HepG2 (cell line): ENCODE measurements at regions not wholly inside any gene's neighbourhood (a gene's known extent, or its start where the extent isn't known, plus 50 kb on each side); places are given as distances from the start of the nearest gene placed in this dataset.

ENCODE experiments used
- DMAP1 ChIP-seq: IDR thresholded peaks from 2 replicates; pipeline ENCODE4 v1.6.1; 2016
- EP300 ChIP-seq, 3 experiments: sonication (generic) in 1 of 3; formaldehyde crosslinking in 1 of 3; IDR thresholded peaks; 2 replicates each; pipeline versions ENCODE4 v1.5.1 to v1.6.1; 2011 to 2020; ENCODE audit warnings: low read depth in 2 of 3, low read length in 2 of 3, borderline replicate concordance in 1 of 3, improper control_type of control experiment in 1 of 3, mild to moderate bottlenecking in 1 of 3, missing genetic modification reagents in 1 of 3, moderate library complexity in 1 of 3
- FOSL1 ChIP-seq: sonication (generic); formaldehyde crosslinking; IDR thresholded peaks from 2 replicates; pipeline ENCODE4 v1.9.0; 2021; ENCODE audit warnings: missing genetic modification reagents, borderline replicate concordance
- MAFF ChIP-seq: IDR thresholded peaks from 2 replicates; pipeline ENCODE4 v1.6.1; 2011; ENCODE audit warnings: low read depth, low read length, improper control_type of control experiment
- NPAS2 ChIP-seq: sonication (generic); formaldehyde crosslinking; IDR thresholded peaks from 2 replicates; pipeline ENCODE4 v1.8.0; 2022; ENCODE audit warnings: mild to moderate bottlenecking, missing genetic modification reagents, borderline replicate concordance
- SAP130 ChIP-seq: IDR thresholded peaks from 2 replicates; pipeline ENCODE4 v1.6.1; 2016; ENCODE audit warnings: low read depth
- SNAPC2 ChIP-seq: sonication (generic); formaldehyde crosslinking; IDR thresholded peaks from 2 replicates; pipeline ENCODE4 v1.8.1; 2022; ENCODE audit warnings: mild to moderate bottlenecking, missing genetic modification reagents
- ZNF124 ChIP-seq: sonication (generic); formaldehyde crosslinking; IDR thresholded peaks from 2 replicates; pipeline ENCODE4 v1.4.0; 2020; ENCODE audit warnings: missing genetic modification reagents
- ZNF446 ChIP-seq: sonication (generic); formaldehyde crosslinking; IDR thresholded peaks from 2 replicates; pipeline ENCODE4 v1.5.0; 2020; ENCODE audit warnings: mild to moderate bottlenecking, missing genetic modification reagents
- ZNF468 ChIP-seq: sonication (generic); formaldehyde crosslinking; IDR thresholded peaks from 2 replicates; pipeline ENCODE4 v1.8.0; 2022; ENCODE audit warnings: mild to moderate bottlenecking, moderate library complexity, missing genetic modification reagents
- ZNF597 ChIP-seq: sonication (generic); formaldehyde crosslinking; IDR thresholded peaks from 2 replicates; pipeline ENCODE4 v1.5.0; 2020; ENCODE audit warnings: missing genetic modification reagents
- TF ChIP-seq, protein P1 (sequence below): sonication (generic); formaldehyde crosslinking; IDR thresholded peaks from 2 replicates; pipeline ENCODE4 v1.5.0; 2020; ENCODE audit warnings: mild to moderate bottlenecking, missing genetic modification reagents, moderate library complexity

DNA sequence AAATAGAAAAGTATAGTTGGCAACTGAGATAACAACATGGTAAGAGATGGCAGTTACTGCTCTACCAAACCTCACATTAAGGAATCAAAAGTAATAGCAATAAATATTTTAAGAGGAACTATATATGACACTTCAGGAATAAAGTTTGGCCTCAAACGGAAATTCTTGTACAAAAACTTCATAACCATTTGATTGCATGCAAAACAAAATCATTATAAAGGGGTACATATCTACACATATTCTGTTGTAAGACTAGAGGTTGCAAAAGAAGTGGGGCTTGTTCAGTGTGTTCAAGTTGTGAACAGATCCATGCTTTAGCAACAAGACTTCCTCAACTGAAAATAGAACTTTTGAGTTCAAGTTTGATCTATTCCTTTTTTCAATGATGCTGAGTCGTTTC lies 133.5 kb upstream of the MIR17HG start:
- TF ChIP-seq ZNF597 (CRISPR knock-in tag) (no peak), DMAP1 (CRISPR knock-in tag) (no peak), SAP130 (CRISPR knock-in tag) (no peak), MAFF (no peak), ZNF124 (CRISPR knock-in tag) (no peak), SNAPC2 (CRISPR knock-in tag) (no peak), ZNF446 (CRISPR knock-in tag) (no peak), FOSL1 (CRISPR knock-in tag) (no peak), NPAS2 (CRISPR knock-in tag) (no peak), ZNF468 (CRISPR knock-in tag) (no peak), EP300 (IDR thresholded peaks at IDR 0.05; ENCODE audit: low read depth in 2 of 2, low read length in 2 of 2) (no peak), EP300 (CRISPR knock-in tag; IDR thresholded peaks at IDR 0.05; ENCODE audit: borderline replicate concordance) (no peak)
- TF ChIP-seq, protein P1, sequence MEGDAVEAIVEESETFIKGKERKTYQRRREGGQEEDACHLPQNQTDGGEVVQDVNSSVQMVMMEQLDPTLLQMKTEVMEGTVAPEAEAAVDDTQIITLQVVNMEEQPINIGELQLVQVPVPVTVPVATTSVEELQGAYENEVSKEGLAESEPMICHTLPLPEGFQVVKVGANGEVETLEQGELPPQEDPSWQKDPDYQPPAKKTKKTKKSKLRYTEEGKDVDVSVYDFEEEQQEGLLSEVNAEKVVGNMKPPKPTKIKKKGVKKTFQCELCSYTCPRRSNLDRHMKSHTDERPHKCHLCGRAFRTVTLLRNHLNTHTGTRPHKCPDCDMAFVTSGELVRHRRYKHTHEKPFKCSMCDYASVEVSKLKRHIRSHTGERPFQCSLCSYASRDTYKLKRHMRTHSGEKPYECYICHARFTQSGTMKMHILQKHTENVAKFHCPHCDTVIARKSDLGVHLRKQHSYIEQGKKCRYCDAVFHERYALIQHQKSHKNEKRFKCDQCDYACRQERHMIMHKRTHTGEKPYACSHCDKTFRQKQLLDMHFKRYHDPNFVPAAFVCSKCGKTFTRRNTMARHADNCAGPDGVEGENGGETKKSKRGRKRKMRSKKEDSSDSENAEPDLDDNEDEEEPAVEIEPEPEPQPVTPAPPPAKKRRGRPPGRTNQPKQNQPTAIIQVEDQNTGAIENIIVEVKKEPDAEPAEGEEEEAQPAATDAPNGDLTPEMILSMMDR, result no peak
